Esophagus muscularis mucosa (tissue), 4 donors: ENCODE measurements at regions not wholly inside any gene's neighbourhood (a gene's known extent, or its start where the extent isn't known, plus 50 kb on each side); places are given as distances from the start of the nearest gene placed in this dataset.

Experiments used
- DNase-seq: peaks from one replicate; pipeline ENCODE4 v3.0.0-alpha.2; 2017; ENCODE audit errors: extremely low spot score
- H3K27ac ChIP-seq, 4 donors: fragments of 200-600 bp; sonication (generic); replicated peaks in 1 of 4; 1 replicate in 3 of 4; 2 replicates in 1 of 4; pipeline ENCODE4 v1.5.1; 2016 to 2019; ENCODE audit warnings: mild to moderate bottlenecking in 1 of 4
- H3K27me3 ChIP-seq, 4 donors: fragments of 200-600 bp; sonication (generic); one replicate each; pipeline versions ENCODE4 v1.5.1 to v1.6.0; 2016 to 2019
- H3K36me3 ChIP-seq, 4 donors: fragments of 200-600 bp; sonication (generic); one replicate each; pipeline ENCODE4 v1.5.1; 2016 to 2019
- H3K4me1 ChIP-seq, 4 donors: fragments of 200-600 bp; sonication (generic); one replicate each; pipeline ENCODE4 v1.5.1; 2016 to 2019
- H3K4me3 ChIP-seq, 4 donors: fragments of 200-600 bp; sonication (generic); 1 replicate in 2 of 4; 2 replicates in 2 of 4; pipeline ENCODE4 v1.5.1; 2016 to 2019; ENCODE audit warnings: mild to moderate bottlenecking in 4 of 4, moderate library complexity in 1 of 4
- H3K9me3 ChIP-seq, 4 donors: fragments of 200-600 bp; sonication (generic); 1 replicate in 3 of 4; 2 replicates in 1 of 4; pipeline ENCODE4 v1.5.1; 2016 to 2019
- EP300 ChIP-seq: sonication (generic); formaldehyde crosslinking; IDR thresholded peaks from one replicate; pipeline ENCODE4 v1.6.1; 2017; ENCODE audit warnings: antibody characterized with exemption
- POLR2A ChIP-seq: fragments of 450-650 bp; IDR thresholded peaks from one replicate; pipeline ENCODE4 v1.6.1; 2017; ENCODE audit warnings: antibody characterized with exemption, moderate library complexity, mild to moderate bottlenecking, low read depth
- POLR2AphosphoS5 ChIP-seq, 2 donors: sonication (generic); formaldehyde crosslinking; IDR thresholded peaks; one replicate each; pipeline ENCODE4 v1.6.1; 2017; ENCODE audit warnings: antibody characterized with exemption in 2 of 2
- WGBS: methylation state at CpG from one replicate; pipeline ENCODE4 v1.1.5; 2018; 5-methylcytosine and 5-hydroxymethylcytosine counted together
- intact Hi-C: fragments of 100-400 bp; cut with DNase I; formaldehyde crosslinking; loops from one replicate; pipeline ENCODE4 v1.15.1; 2023
- TF ChIP-seq, protein P1 (sequence below), 3 experiments: fragments of 200-600 bp in 2 of 3; fragments of 450-650 bp in 1 of 3; sonication (generic) in 2 of 3; IDR thresholded peaks; one replicate each; pipeline ENCODE4 v1.5.1; 2017 to 2019; ENCODE audit warnings: antibody characterized with exemption in 3 of 3, mild to moderate bottlenecking in 2 of 3, moderate library complexity in 1 of 3

GRCh38 chr10:57987055-57987721, 280.5 kb downstream of the IPMK start:
- no peak for DNase-seq
- TF ChIP-seq POLR2AphosphoS5 (IDR thresholded peaks at IDR 0.05): no peak
- no peak for TF ChIP-seq EP300
- TF ChIP-seq POLR2A: no peak
- TF ChIP-seq, protein P1, sequence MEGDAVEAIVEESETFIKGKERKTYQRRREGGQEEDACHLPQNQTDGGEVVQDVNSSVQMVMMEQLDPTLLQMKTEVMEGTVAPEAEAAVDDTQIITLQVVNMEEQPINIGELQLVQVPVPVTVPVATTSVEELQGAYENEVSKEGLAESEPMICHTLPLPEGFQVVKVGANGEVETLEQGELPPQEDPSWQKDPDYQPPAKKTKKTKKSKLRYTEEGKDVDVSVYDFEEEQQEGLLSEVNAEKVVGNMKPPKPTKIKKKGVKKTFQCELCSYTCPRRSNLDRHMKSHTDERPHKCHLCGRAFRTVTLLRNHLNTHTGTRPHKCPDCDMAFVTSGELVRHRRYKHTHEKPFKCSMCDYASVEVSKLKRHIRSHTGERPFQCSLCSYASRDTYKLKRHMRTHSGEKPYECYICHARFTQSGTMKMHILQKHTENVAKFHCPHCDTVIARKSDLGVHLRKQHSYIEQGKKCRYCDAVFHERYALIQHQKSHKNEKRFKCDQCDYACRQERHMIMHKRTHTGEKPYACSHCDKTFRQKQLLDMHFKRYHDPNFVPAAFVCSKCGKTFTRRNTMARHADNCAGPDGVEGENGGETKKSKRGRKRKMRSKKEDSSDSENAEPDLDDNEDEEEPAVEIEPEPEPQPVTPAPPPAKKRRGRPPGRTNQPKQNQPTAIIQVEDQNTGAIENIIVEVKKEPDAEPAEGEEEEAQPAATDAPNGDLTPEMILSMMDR (IDR thresholded peaks at IDR 0.05): no peak
- 87% methylated on average over 6 of the region's 6 CpGs for WGBS
- Histone ChIP-seq H3K27me3 (no peaks in the 10 kb centered on the region), H3K4me1 (no peaks in the 10 kb centered on the region), H3K4me3 (no peak overlapping the region), H3K9me3 (no peaks in the 10 kb centered on the region), H3K36me3 (no peaks in the 10 kb centered on the region), H3K27ac (no peak overlapping the region)
- intact Hi-C loops: no loop called here

DNA sequence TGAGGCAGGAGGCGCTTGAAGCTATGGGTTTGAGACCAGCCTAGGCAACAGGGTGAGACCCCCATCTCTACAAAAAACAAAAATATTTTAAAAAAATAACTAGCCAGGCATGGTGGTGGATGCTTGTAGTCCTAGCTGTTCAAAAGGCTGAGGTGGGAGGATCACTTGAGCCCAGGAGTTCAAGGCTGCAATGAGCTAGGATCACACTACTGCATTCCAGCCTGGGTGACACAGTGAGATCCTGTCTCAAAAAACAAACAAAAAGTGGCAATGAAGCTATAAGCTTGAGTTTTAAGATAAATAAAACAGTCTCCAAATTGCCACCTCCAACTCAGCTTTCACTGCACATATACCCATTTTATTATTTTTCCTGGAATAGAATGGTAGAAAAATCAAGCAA, 281.3 kb downstream of the IPMK start:
- H3K4me3 ChIP-seq: no peak overlapping the region
- H3K36me3 ChIP-seq: no peaks in the 10 kb centered on the region
- no peak for DNase-seq
- intact Hi-C loops: no loop called here
- TF ChIP-seq POLR2AphosphoS5 (IDR thresholded peaks at IDR 0.05): no peak
- H3K27ac ChIP-seq: no peak overlapping the region
- no peaks in the 10 kb centered on the region for H3K4me1 ChIP-seq
- 92% methylated on average over 1 of the region's 1 CpG for WGBS
- no peaks in the 10 kb centered on the region for H3K9me3 ChIP-seq
- no peaks in the 10 kb centered on the region for H3K27me3 ChIP-seq

DNA sequence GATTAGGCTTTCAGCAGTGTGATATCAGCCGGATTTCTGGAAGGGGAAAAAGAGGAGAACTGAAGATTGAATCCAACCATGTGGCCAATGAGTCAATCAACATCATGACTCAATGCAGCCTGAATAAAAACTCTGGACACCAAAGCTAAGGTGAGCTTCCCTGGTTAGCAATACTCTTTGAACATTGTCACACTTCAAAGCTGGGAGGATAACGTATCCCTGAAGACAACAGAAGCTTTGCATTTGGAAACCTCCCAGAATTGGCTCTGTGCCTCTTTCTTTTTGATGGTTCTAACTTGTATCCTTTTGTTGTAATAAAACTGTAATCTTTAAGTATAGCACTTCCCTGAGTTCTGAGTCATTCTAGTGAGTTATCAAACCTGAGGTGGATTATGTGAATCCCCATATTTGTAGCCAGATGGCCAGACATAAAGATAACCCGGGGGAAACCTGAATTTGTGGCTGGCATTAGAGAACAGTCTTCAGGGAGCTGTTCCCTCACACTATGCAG, 284.4 kb downstream of the IPMK start:
- Histone ChIP-seq H3K27ac (no peak overlapping the region), H3K36me3 (no peaks in the 10 kb centered on the region), H3K4me1 (no peaks in the 10 kb centered on the region), H3K27me3 (no peaks in the 10 kb centered on the region), H3K9me3 (no peaks in the 10 kb centered on the region), H3K4me3 (no peak overlapping the region)
- WGBS: 22% methylated on average over 3 of the region's 3 CpGs
- TF ChIP-seq EP300 (no peak), POLR2AphosphoS5 (IDR thresholded peaks at IDR 0.05) (no peak), POLR2A (no peak)
- TF ChIP-seq, protein P1 (IDR thresholded peaks at IDR 0.05): no peak
- intact Hi-C loops: no loop called here
- DNase-seq: no peak

GRCh38 chr10:57982091-57982490, 285.6 kb downstream of the IPMK start:
- no peak for TF ChIP-seq POLR2A
- no peak for TF ChIP-seq EP300
- TF ChIP-seq POLR2AphosphoS5 (IDR thresholded peaks at IDR 0.05): no peak
- TF ChIP-seq, protein P1 (IDR thresholded peaks at IDR 0.05): no peak
- Histone ChIP-seq H3K36me3 (no peaks in the 10 kb centered on the region), H3K9me3 (peaks cover 0 to 2% (median 0%) of the 10 kb centered on the region in 4 donors), H3K4me3 (no peak overlapping the region), H3K4me1 (no peaks in the 10 kb centered on the region), H3K27me3 (no peaks in the 10 kb centered on the region), H3K27ac (no peak overlapping the region)
- 51% methylated on average over 3 of the region's 3 CpGs for WGBS
- intact Hi-C loops: no loop called here
- no peak for DNase-seq

DNA sequence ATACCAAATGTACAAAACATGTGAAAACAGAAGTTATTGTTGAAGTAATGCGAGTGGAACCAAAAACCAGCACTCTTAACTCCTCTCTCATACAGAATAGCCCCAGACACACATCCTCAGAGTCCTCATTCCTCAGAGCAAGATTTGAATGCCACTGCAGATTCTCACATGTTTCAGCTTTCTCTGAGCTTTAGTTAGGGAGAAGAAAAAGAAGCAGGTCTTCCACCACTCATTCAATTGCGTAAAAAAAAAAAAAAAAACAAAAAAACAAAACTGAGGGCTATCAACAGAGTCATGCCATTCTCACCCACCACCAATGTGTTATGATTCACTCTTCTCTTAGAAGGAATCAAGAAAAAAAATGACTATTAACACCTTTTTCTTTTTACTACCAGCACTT, 287.7 kb downstream of the IPMK start:
- intact Hi-C loops: no loop called here
- TF ChIP-seq, protein P1 (IDR thresholded peaks at IDR 0.05): no peak
- TF ChIP-seq POLR2AphosphoS5 (IDR thresholded peaks at IDR 0.05) (no peak), POLR2A (no peak), EP300 (no peak)
- WGBS: 87% methylated on average over 2 of the region's 2 CpGs

More for the DNA sequence above, 287.7 kb downstream of the IPMK start:
- no peak for DNase-seq
- H3K9me3 ChIP-seq: peaks cover 0 to 4% (median 0%) of the 10 kb centered on the region in 4 donors
- no peaks in the 10 kb centered on the region for H3K4me1 ChIP-seq
- H3K36me3 ChIP-seq: no peaks in the 10 kb centered on the region
- no peak overlapping the region for H3K27ac ChIP-seq
- H3K27me3 ChIP-seq: no peaks in the 10 kb centered on the region
- no peak overlapping the region for H3K4me3 ChIP-seq
